ENCODE measurements at regions not wholly inside any gene's neighbourhood (a gene's known extent, or its start where the extent isn't known, plus 50 kb on each side); places are given as distances from the start of the nearest gene placed in this dataset.

DNA sequence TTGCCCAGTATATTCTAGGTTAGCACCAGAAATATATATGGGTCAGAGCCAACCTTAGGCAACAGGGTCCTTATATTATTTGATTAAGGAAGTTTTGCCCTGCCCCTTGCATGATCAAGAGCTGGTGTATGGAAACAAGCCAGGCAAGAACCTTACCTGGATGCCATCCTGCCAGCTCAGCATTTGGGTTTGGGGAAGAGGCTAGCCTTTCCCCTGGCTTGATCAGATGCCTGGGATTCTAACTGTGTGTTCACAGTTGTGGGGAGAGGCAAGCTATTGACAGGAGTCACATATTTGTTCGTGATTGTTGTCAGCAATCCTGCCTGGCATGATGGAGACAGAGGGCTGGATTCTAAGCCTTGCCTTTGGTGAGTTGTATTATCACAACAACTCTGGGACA is 260.0 kb upstream of the DACH1 start:
- Mint-ChIP-seq H3K4me1 (no peaks in the 10 kb centered on the region), H3K4me3 (no peak overlapping the region), H3K9me3 (no peaks in the 10 kb centered on the region), H3K27ac (no peak overlapping the region), H3K36me3 (ENCODE audit: low read depth) (no peaks in the 10 kb centered on the region), H3K27me3 (no peaks in the 10 kb centered on the region)
- no peak for ATAC-seq (replicated peaks)

DNA sequence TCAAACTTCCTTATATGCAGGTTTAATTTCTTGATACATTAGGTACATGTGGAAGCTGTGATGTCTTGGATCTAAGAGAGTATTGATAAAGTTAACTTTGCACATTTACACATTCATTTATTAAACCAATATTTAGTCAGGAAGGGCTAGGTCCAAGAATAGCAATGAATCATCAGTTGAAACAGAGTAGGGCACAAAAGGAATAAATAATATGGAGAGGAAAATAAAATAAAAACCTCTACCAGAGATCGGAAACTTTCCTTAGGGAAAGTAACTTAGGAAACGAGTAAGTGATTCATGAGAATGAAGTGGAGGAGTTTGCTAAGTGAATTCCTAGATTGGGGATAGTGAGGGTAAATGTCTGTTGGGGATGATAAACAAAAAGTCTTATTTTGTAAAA is 259.4 kb upstream of the DACH1 start:
- no peaks in the 10 kb centered on the region for H3K9me3 Mint-ChIP-seq
- H3K4me1 Mint-ChIP-seq, result no peaks in the 10 kb centered on the region
- no peaks in the 10 kb centered on the region for H3K36me3 Mint-ChIP-seq (ENCODE audit: low read depth)
- no peak for ATAC-seq (replicated peaks)
- no peak overlapping the region for H3K4me3 Mint-ChIP-seq
- no peak overlapping the region for H3K27ac Mint-ChIP-seq
- H3K27me3 Mint-ChIP-seq, result no peaks in the 10 kb centered on the region

DNA sequence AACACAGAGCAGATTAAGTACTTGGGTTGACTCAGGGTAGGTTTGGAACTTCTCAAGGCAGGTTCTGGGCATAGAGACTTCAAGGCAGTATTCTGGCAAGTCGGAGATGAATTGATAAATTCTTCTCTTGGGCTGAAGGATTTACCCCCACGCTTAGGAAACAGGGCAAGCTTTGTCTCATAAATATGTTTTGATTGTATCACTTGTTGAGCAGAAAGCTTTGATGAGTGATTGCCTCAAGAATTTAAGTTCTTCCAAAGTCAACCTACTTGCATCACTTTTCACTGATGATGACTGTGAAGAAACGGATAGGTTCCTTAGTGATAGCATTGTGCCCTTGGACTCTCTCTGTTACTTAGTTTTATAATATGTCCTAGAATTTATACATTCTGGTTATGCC is 258.6 kb upstream of the DACH1 start:
- H3K4me1 Mint-ChIP-seq, result no peaks in the 10 kb centered on the region
- no peak overlapping the region for H3K4me3 Mint-ChIP-seq
- no peaks in the 10 kb centered on the region for H3K27me3 Mint-ChIP-seq
- H3K27ac Mint-ChIP-seq, result no peak overlapping the region
- no peaks in the 10 kb centered on the region for H3K36me3 Mint-ChIP-seq (ENCODE audit: low read depth)
- no peak for ATAC-seq (replicated peaks)
- no peaks in the 10 kb centered on the region for H3K9me3 Mint-ChIP-seq

DNA sequence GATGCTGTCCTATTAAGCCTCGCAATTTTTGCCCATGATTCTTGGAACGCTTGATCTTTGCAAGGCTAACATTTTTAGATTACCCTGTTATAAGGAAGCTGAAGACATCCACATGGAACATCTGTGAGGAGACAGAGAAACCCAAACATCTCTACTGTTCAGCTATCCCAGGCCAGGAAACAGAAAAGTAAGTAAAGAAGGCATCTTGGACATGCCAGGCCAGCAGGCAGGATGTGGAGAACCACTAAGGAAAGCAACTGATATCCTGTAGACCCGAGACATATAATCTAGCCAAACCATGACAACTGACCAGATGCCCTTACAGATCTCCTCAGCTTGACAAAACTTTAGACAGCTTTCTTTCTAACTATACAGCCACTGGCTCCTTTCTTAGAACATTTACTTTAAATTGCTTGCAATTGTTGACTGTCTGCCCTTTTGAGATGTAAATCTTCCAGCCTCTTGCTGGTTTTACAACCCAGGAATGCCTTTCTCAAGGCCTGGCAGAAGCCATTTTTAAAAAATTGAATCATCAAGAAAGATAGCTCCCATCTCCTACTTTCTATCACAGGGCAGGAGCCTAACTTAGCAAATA is 255.8 kb upstream of the DACH1 start:
- H3K9me3 Mint-ChIP-seq, result no peaks in the 10 kb centered on the region
- no peaks in the 10 kb centered on the region for H3K36me3 Mint-ChIP-seq (ENCODE audit: low read depth)
- no peak for ATAC-seq (replicated peaks)
- H3K4me1 Mint-ChIP-seq, result no peaks in the 10 kb centered on the region
- H3K27ac Mint-ChIP-seq, result no peak overlapping the region
- no peak overlapping the region for H3K4me3 Mint-ChIP-seq
- H3K27me3 Mint-ChIP-seq, result no peaks in the 10 kb centered on the region

DNA sequence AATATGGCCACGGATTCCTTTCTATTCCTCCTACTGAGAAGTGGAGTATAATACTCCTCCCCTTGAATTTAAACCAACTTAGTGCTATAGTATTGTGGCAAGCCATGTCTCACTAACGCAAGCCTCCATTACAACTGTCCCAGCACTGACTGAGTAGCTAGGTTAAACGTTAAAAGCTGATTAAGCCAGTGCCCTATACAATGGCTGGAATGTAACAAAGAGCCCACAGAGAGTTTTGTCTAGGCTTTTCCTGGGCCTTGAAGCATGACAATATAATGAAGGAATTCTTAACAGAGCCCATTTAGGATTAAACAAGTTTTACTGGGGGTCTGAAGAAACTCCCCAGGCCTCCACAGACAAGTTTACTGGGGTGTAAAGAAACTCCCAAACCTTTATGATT is 254.5 kb upstream of the DACH1 start:
- ATAC-seq (replicated peaks), result no peak
- no peak overlapping the region for H3K27ac Mint-ChIP-seq

DNA sequence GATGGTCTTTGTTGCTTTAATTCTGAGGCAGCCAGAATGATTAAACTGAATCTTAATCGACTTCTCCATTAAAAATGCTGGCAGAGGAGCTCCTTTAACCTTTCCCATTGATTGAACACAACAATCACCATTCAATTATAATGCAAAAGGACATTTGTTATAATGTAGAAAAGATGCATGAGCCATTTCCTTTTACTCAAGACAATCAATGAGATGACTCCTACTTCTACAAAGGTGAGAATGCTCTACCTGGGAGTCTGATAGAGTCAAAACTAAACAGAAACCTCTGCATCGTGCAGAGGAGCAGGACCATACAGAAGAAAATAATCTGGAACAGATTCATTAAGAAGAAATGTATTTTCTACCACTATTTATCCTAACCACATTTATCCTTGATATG is 253.6 kb upstream of the DACH1 start:
- H3K9me3 Mint-ChIP-seq, result no peaks in the 10 kb centered on the region
- no peaks in the 10 kb centered on the region for H3K27me3 Mint-ChIP-seq
- H3K4me1 Mint-ChIP-seq, result no peaks in the 10 kb centered on the region
- no peak overlapping the region for H3K27ac Mint-ChIP-seq
- H3K36me3 Mint-ChIP-seq (ENCODE audit: low read depth), result no peaks in the 10 kb centered on the region
- no peak overlapping the region for H3K4me3 Mint-ChIP-seq
- ATAC-seq (replicated peaks), result no peak

More for the DNA sequence above, 254.5 kb upstream of the DACH1 start:
- no peaks in the 10 kb centered on the region for H3K36me3 Mint-ChIP-seq (ENCODE audit: low read depth)
- no peaks in the 10 kb centered on the region for H3K4me1 Mint-ChIP-seq
- no peaks in the 10 kb centered on the region for H3K9me3 Mint-ChIP-seq
- H3K4me3 Mint-ChIP-seq, result no peak overlapping the region
- no peaks in the 10 kb centered on the region for H3K27me3 Mint-ChIP-seq

DNA sequence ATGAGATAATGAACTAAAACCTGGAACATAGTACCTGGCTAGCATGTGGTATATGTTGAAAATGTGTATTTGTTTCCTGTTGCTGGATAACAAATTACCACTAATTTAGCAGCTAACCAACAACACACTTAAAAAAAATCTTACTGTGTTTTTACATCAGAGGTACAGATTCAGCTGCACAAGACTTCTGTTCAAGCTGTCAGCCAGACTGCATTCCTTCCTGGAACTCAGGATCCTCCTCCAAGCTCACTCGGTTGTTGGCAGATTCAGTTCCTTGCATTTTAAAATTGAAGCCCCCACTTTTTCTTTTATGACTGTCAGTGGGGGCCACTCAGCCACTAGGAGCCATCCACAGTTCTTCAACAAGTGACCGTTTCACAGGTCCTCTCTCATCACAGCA is 246.9 kb upstream of the DACH1 start:
- no peaks in the 10 kb centered on the region for H3K4me1 Mint-ChIP-seq
- H3K27ac Mint-ChIP-seq, result no peak overlapping the region
- no peaks in the 10 kb centered on the region for H3K9me3 Mint-ChIP-seq
- no peaks in the 10 kb centered on the region for H3K36me3 Mint-ChIP-seq (ENCODE audit: low read depth)
- no peaks in the 10 kb centered on the region for H3K27me3 Mint-ChIP-seq
- ATAC-seq (replicated peaks), result no peak
- no peak overlapping the region for H3K4me3 Mint-ChIP-seq

DNA sequence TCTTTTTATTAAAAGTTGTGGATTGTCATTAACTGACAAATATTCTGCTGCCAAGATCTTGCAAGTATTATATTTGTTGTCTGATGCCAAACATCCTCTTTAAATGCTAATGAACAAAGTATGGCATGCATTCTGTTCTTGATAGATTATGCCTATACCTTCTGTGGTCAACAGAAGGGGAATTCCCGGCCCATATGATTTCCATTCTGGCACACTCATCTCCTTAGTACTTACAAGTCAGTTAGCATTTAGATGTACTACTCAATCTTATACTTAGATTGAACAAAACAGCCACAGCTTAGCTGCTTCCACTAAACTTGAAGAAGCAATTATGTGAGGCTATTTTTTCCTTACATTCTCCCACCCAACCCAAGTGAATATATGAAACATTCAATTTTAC is 246.1 kb upstream of the DACH1 start:
- Mint-ChIP-seq H3K9me3 (peaks cover 3% of the 10 kb centered on the region), H3K4me1 (no peaks in the 10 kb centered on the region), H3K27ac (no peak overlapping the region), H3K27me3 (no peaks in the 10 kb centered on the region), H3K36me3 (ENCODE audit: low read depth) (no peaks in the 10 kb centered on the region), H3K4me3 (no peak overlapping the region)
- no peak for ATAC-seq (replicated peaks)

DNA sequence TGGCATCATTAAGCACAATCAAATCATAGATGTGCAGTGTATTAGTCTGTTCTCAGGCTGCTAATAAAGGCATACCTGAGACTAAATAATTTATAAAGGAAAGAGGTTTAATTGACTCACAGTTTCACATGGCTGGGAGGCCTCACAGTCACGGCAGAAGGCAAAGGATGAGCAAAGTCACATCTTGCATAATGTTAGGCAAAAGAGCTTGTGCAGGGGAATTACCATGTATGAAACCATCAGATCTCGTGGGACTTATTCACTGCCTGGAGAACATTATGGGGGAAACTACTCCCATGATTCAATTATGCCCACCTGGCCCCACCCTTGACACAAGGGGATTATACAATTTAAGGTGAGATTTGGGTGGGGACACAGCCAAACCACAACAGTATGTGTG is 245.2 kb upstream of the DACH1 start:
- Mint-ChIP-seq H3K27me3 (no peaks in the 10 kb centered on the region), H3K4me1 (no peaks in the 10 kb centered on the region)

DNA sequence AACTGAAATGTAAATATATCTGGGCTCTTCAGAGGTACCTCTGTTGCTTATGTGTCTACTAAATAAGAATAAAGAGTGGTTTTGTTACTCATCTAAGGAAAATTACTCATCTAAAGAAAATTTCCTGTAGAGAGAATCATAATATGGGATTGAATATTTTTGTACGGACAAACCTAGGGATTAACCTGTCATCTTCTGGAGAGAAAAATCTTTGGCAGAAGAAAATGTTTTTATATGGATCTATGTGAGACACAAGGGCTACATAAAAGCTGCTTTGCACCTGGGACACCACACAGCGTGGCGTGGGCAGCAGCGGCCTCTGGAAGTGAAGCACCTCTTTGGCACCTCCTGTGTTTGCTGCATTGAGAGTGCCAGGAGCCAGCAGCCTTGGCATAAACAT is 242.9 kb upstream of the DACH1 start:
- Mint-ChIP-seq H3K36me3 (ENCODE audit: low read depth) (no peaks in the 10 kb centered on the region), H3K9me3 (peaks cover 3% of the 10 kb centered on the region), H3K27me3 (no peaks in the 10 kb centered on the region), H3K4me1 (no peaks in the 10 kb centered on the region), H3K27ac (no peak overlapping the region), H3K4me3 (no peak overlapping the region)
- no peak for ATAC-seq (replicated peaks)

More for the DNA sequence above, 245.2 kb upstream of the DACH1 start:
- peaks cover 3% of the 10 kb centered on the region for H3K9me3 Mint-ChIP-seq
- no peak overlapping the region for H3K4me3 Mint-ChIP-seq
- ATAC-seq (replicated peaks), result no peak
- no peak overlapping the region for H3K27ac Mint-ChIP-seq
- no peaks in the 10 kb centered on the region for H3K36me3 Mint-ChIP-seq (ENCODE audit: low read depth)

DNA sequence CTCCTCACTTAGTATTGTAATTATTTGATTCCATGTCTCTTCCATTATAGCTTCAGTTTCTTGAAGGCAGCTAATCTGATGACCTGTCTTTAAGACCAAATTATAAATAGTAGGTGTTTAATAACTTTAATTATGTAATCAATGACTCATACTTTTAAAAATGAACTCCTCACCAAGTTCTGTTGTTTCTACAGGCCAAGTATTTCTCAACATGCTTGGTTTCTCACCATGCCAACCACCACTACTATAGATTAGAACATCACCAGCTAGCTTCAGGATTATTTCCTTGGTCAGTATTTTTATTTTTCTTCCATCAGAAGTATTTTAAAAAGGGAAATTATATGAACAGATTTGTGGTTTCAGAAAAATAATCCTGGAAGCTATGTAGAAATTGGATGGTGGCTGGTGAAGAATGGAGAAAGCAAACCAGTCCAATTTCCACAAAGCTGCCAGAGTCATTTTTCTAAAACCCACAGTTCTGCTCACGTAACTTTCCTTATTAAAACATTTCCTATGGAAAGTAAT is 237.7 kb upstream of the DACH1 start:
- Mint-ChIP-seq H3K9me3 (peaks cover 3% of the 10 kb centered on the region), H3K27me3 (no peaks in the 10 kb centered on the region), H3K27ac (no peak overlapping the region), H3K4me3 (no peak overlapping the region), H3K4me1 (no peaks in the 10 kb centered on the region), H3K36me3 (ENCODE audit: low read depth) (no peaks in the 10 kb centered on the region)
- no peak for ATAC-seq (replicated peaks)

DNA sequence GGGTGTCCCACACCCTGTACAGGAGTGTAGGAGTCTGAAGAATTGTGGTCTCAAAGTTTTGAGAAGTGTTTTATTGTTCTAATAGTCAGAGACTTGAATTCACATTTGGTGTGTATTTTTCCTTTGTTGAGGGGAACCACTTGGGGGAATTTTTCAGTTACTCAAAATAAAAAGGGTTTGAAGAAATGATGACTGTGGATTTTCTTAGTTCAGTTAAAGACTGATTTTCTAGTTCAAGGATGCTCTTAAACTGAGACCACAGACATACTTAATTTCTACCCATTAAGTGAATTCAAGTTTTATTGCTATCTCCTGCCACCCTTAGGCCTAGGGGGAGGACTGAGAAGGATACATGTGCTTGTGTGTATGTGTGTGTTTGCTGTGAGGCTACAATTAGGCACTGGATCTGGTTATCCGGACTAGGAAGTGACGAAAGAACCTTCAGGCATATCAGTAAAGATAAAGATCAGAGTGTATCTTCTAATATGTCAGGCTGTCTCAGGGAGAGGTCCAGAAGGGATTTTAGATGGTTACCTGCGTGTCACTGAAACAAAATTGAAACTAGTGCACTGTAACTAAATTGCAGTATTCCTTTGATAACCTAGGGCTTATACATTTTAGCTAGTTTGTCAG is 234.9 kb upstream of the DACH1 start:
- H3K36me3 Mint-ChIP-seq (ENCODE audit: low read depth), result no peaks in the 10 kb centered on the region
- ATAC-seq (replicated peaks), result no peak
- no peaks in the 10 kb centered on the region for H3K4me1 Mint-ChIP-seq
- H3K27me3 Mint-ChIP-seq, result no peaks in the 10 kb centered on the region
- H3K9me3 Mint-ChIP-seq, result no peaks in the 10 kb centered on the region
- no peak overlapping the region for H3K27ac Mint-ChIP-seq
- H3K4me3 Mint-ChIP-seq, result no peak overlapping the region

DNA sequence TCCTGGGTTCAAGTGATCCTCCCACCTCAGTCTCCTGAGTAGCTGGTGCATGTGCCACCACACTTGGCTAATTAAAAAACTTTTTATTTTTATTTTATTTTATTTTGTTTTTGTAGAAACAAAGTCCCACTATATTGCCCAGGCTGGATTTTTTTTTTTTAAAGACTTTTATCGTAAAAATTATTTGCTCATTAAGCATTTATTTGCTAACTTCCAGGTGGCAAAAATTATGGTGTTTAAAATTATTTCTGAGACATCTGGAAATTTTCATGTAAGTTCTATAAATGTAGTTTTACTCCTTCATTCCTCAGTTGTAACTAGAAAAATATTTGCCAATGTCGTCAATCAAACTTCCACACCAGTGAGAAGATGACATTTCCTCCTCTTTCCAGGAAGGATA is 233.3 kb upstream of the DACH1 start:
- no peaks in the 10 kb centered on the region for H3K36me3 Mint-ChIP-seq (ENCODE audit: low read depth)
- no peak overlapping the region for H3K4me3 Mint-ChIP-seq
- no peaks in the 10 kb centered on the region for H3K27me3 Mint-ChIP-seq
- no peak overlapping the region for H3K27ac Mint-ChIP-seq
- H3K9me3 Mint-ChIP-seq, result no peaks in the 10 kb centered on the region
- no peak for ATAC-seq (replicated peaks)
- H3K4me1 Mint-ChIP-seq, result no peaks in the 10 kb centered on the region

DNA sequence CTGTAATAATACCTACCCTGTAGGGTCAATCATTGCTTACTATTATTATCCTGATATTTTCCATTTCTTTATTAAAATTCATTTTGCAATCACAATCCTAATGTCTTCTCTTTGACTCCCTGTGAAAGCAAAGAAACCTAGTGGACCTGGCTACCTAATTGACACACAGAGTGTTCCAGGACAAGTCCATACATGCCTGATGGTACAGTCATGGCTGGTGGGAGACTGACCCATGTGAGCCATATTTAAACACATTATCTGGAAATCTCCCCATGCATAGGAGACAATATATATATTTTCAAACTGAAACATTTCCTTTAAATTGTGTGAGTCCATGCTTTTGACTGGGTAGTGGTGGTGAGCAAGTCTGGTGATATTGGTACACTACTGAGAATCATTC is 230.6 kb upstream of the DACH1 start:
- ATAC-seq (replicated peaks), result no peak
- Mint-ChIP-seq H3K9me3 (no peaks in the 10 kb centered on the region), H3K36me3 (ENCODE audit: low read depth) (no peaks in the 10 kb centered on the region), H3K4me1 (no peaks in the 10 kb centered on the region), H3K27me3 (no peaks in the 10 kb centered on the region), H3K4me3 (no peak overlapping the region), H3K27ac (no peak overlapping the region)

DNA sequence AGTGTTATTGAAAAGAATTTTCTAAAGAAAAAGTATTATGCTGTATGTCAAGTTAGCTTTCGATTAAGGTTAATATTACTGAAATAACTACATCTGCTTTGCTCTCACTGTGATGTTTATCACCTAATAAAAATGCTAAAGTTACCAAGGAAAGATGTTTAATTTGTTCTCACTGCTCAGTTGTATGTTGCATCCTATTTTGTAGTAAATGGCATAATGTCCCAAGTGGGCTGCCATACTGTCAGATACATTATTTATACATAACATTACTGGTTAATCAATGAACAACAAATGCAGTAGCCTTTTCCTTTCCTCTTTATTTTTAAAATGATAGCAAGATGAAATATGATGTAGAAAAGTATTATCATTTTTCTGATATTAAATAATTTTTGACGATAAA is 226.3 kb upstream of the DACH1 start:
- no peaks in the 10 kb centered on the region for H3K36me3 Mint-ChIP-seq (ENCODE audit: low read depth)
- H3K9me3 Mint-ChIP-seq, result peaks cover 8% of the 10 kb centered on the region
- H3K4me3 Mint-ChIP-seq, result no peak overlapping the region
- H3K27ac Mint-ChIP-seq, result no peak overlapping the region
- no peaks in the 10 kb centered on the region for H3K4me1 Mint-ChIP-seq
- ATAC-seq (replicated peaks), result no peak
- no peaks in the 10 kb centered on the region for H3K27me3 Mint-ChIP-seq

DNA sequence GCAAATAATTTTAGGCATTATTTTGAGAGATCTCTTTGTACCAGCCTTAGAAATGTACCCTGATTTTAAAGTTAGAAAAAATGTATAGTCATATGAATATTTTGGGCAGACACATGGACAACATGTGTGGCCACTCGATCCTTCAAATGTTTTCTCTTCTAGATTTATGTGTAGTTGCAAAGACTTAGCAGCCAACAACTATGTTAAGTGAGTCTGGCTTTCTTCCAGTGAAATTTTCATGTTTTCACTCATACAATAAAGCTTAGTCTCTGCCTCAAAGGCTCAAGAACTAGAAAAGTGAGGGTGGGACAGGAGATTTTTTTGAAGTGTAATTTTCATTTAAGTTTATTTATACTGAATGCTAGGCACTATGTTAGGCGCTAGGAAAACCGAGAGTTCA is 207.7 kb upstream of the DACH1 start:
- ATAC-seq (replicated peaks), result no peak
- Mint-ChIP-seq H3K27ac (no peak overlapping the region), H3K4me1 (no peaks in the 10 kb centered on the region), H3K9me3 (peaks cover 8% of the 10 kb centered on the region), H3K36me3 (ENCODE audit: low read depth) (no peaks in the 10 kb centered on the region), H3K27me3 (no peaks in the 10 kb centered on the region), H3K4me3 (no peak overlapping the region)

Data from activated T-helper 17 cell treated with anti-CD3 and anti-CD28 coated beads, Interleukin-2, amount 50 U/mL, for 72 hours (primary cell).